HG02884 (cell line): ENCODE measurements at regions not wholly inside any gene's neighbourhood (a gene's known extent, or its start where the extent isn't known, plus 50 kb on each side); places are given as distances from the start of the nearest gene placed in this dataset.
"Not testable (repeated sequence)": the region's sequence is repeated elsewhere in the genome, so short reads cannot be mapped to it uniquely, and the experiment has no call there.

Source experiments
- ATAC-seq: cut with Tn5 transposase; IDR thresholded peaks from one replicate; pipeline ENCODE4 v1.9.1; 2021; ENCODE audit warnings: mild to moderate bottlenecking, moderate library complexity; ENCODE audit not compliant: unreplicated experiment

DNA sequence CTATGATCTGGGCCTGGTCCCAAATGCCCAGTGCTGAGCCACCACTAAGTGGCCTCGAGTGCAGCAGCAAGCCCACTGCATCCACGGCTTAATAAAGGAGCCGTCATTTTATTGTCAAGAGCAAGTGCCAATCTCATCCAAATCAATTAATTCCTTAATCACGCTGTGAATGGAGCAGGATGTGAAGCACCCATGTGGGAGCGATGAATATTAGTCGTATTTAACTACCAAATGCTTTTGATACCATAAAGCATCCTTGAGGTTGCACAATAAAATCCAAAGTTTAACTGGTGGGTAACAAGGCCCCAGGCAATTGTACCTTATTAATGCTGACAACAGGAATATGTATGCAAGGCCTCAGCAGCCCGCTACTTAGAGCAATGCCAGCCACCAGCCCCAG is 226.0 kb upstream of the C16orf82 start:
- ATAC-seq, result no peak

DNA sequence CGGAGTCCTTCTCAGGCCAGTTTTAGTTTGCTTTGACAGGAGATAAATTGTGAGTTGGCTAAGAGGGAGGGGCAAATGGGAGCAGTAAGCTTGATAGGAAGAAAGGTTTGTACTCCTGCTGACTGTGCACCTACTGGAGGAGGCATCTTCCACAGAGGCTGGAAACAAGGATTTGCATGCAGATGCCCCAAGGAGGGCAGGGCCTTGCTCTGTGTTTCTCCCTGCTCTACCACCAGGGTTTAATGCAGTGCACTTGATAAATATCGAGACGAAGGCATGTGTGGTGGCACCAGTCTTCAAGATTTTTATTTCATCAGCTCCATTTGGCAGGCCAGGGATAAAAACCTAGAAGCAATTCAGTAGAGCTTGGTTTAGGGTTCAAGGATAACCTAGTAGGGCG is 210.5 kb upstream of the C16orf82 start:
- ATAC-seq, result no peak

DNA sequence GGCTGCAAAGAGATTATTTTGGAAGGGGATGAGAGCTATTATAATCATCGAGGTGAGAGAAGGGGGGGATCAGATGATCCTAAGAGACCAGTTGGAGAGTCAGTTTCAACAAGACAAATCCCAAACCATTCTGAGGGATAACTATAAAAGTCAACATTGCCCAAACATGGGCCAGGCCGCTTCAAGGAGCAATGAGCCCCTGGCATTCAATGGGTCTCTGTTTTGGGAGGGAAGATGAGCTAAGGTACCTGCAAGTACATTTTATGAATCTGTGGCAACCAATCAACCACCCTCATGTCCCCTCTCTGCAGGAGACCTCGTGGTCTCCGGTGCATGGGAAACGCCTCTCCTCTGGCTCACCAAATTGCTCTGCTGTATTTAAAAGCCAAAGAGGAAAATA is 209.9 kb upstream of the C16orf82 start:
- ATAC-seq, result no peak

DNA sequence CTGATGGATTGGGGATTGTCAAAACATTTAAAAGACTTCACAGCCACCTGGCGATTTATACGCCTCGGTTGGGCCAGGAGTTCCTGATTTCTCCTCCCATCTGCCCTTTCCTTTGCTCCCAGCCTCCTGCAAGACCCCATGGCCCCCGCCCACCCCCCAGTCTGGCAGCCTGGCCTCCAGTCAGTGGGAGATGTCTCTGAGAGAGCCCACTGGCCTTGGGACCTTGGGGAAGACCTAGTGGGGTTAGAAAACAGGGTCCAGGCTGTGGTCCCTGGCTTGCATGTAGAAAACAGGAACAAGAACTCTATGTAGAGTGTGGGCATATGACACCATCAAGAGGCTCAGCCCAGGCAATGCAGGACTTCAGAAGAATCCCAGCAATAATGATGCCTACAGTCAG is 209.4 kb upstream of the C16orf82 start:
- no peak for ATAC-seq

DNA sequence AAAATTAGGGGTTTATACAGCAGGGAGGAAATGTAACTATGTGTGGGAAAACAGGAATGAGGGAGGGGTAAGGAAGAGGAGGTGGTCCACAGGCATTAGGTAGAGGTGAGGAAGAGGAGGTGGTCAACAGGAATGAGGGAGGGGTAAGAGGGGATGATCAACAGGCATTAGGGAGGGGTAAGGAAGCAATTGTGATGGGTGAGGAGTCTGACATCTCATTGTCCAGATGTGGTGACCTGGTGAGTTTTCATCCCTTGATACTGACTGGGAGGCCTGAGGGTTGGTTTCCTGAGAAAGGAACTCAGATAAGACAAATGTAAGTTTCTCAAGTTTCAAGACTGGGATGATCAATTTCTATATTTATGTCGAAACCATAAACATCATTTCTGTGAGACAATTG is 206.2 kb upstream of the C16orf82 start:
- ATAC-seq, result no peak

DNA sequence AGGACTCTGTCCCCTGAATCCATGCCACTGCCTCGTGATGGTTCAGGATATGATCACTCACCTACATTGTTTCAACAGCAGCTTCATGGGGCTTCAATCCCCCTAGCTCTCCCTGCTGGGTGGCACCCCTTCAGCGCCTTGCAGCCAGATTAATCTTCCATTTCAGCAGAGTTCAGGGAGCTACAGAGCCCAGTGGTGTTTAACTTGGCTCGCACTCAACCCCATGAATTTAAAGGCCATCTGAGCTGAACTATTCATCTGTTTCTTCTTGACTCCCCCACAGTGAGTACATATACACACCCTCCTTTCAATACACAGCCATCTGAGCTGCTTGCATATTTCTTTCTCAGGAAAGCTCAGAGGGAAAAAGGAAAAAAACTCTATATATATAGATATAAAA is 202.8 kb upstream of the C16orf82 start:
- ATAC-seq, result no peak

DNA sequence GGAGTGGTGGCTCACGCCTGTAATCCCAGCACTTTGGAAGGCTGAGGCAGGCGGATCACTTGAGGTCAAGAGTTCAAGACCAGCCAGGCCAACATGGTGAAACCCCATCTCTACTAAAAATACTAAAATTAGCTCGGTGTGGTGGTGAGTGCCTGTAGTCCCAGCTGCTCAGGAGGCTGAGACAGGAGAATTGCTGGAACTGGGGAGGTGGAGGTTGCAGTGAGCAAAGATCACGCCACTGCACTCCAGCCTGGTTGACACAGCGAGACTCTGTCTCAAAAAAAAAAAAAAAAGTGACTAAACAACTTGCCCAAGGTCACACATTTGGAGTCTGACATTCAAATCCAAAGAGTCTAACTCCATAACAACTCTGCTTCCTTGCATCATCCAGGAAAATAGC is 192.4 kb upstream of the C16orf82 start:
- not testable (repeated sequence) for ATAC-seq

DNA sequence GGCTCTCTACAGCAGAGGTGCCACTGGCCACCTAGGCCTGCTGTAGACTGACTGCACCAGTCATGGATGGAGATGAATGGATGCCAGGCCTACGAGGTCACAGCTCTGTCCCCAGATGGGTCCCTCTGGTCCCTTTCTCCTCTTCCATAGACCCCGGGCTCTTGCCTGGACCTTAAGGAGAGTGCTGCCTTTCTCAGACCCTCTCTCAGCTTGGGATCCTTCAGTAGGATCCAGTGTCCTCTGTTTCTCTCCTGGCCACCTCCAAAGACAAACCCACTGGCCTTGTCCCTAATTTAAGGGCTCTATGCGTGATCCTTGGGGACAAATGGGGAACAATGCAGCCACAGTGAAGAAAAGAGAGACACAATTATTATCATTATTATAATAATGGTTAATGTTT is 189.3 kb upstream of the C16orf82 start:
- no peak for ATAC-seq

DNA sequence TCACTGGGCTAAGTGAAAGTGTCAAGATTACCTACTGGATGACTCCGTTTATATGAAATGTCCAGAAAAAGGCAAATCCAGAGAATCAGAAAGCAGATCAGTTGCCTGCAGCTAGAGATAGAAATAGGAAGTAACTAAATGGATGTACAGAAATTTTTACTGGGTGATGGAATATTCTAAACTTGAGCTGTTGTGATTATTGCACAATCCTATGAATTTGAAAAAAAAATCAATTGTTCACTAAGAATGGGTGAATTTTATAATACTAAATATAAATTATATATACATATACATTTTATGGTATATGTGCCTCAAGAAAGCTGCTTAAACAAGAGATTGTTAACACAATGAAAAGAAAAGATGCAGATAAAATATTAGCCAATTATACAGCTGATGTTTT is 181.1 kb upstream of the C16orf82 start:
- ATAC-seq, result no peak

DNA sequence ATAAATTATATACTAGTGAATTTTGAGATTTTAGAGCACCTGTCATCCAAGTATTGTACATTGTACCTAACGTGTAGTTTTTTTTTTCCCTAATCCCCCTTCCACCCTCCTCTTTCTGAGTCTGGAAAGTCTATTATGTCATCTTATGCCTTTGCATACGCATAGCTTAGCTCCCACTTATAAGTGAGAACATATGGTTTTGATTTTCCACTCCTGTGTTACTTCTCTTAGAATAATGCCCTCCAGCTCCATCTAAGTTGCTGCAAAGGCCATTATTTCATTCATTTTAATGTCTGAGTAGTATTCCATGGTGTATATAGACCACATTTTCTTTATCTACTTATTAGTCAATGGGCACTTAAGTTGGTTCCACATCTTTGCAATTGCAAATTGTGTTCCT is 177.0 kb upstream of the C16orf82 start:
- no peak for ATAC-seq

DNA sequence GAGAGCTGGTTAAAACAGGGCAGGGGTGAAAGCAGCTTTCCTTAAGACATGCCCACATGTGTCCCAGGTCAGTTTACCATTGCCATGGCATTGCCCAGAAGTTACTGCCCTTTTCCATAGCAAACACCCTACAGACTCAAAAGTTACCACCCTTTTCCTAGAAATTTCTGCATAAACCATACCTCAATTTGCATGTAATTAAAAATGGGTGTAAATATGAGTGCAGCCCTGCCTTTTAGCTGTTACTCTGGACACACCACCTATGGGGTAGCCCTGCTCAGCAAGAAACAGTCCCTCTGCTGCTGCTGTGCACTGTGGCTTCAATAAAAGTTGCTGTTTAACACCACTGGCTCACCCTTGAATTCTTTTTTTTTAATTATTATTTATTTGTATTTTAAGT is 168.5 kb upstream of the C16orf82 start:
- no peak for ATAC-seq

DNA sequence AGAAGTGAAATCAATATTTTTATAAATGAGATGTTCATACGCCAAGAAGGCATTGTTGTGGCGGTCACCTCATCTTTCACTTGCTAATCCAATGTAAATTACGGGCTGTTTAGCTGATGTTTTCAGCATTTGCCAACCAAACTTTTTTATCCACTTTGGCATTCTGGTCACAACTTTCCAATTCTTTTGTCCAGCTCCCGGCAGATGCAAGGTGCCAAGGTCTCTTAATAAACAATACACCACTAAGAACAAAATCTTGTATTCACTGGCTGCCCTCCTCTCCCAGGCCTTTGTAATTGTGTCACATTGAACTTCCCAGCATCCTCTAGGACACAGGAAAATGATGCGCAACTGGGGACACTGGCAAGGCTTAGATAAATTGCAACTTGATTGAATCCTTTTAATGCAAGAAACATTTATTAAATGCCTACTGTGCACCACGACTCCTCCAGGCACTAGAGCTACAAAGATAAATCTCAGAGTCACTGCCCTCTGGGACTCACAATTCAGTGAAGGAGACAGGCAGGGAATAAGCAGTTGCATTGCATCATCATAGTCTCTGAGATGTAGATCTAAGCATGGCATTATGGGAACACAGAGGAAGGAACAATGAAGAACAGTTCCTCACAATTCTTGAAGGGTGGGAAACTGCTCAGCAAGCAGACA is 165.4 kb upstream of the C16orf82 start:
- ATAC-seq, result no peak

DNA sequence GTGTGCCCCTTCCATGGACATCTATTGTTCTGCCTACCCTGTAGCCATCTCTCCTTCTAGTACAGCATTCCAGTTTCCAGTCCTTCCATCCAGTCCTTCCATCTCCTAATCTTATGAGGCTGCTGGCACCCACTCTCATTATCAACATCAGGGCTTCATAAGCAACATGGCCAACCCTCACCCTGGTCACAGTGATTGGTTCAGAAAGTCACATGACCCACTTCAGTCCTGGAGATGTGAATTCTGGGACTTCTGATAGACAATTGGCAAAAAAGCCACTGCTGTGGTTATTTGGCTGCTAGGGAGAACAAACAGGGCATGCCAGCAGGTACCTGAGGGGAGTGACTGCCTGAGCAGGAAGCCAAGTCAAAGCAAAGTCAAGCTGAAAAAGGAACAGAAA is 164.7 kb upstream of the C16orf82 start:
- no peak for ATAC-seq

DNA sequence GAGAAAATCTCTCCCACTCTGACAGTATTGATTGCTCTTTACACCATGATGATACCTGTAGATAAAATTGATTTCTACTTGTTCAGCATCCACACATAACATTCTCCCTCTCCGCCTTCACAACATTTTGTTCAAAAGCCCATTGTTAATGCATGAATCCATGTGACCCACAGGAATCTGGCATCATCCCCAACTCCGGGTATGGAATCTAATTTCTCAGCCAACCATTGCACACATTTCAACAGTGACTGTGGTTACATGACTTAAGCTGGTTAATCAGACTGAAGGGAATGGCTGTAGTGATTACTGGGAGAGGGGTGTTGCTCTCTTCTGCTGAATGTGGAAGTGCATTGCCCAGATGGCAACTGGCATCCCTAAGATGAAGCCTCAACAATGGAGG is 161.4 kb upstream of the C16orf82 start:
- ATAC-seq, result no peak

DNA sequence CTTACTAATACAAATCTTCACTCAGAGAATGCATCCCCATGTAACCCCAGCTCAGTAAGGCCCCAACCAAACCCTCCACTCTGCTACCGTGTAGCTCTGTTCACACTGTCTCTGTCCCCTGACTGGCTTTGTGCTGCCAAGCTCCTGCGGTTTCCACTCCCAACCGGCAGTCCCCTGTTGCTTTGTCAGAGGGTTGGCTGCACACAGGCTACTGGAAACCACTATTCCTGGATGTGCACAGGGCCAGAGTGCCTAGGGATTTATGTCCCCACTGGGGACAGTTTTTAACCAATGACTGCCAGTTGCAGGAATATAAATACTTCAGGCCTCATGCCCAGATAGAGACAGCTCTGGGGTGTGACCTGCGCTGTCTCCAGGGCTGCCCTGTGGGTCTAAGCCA is 157.1 kb upstream of the C16orf82 start:
- ATAC-seq, result no peak

DNA sequence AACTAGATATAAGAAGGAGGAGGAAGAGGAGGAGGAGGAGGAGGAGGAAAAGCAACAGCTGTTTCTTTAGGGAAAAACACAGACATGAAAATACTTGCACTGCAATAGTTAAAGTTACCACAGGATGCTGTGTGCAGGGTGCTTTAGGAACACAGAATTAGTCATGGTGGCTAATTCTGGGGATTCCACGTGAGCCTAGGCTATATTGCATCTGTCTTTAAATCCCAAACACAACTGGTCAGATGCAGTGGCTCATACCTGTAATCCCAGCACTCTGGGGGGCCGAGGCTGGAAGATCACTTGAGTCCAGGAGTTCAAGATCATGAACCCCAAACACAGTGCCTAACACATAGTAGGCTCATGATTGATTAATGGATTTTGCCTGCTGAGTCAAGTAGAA is 155.3 kb upstream of the C16orf82 start:
- no peak for ATAC-seq

DNA sequence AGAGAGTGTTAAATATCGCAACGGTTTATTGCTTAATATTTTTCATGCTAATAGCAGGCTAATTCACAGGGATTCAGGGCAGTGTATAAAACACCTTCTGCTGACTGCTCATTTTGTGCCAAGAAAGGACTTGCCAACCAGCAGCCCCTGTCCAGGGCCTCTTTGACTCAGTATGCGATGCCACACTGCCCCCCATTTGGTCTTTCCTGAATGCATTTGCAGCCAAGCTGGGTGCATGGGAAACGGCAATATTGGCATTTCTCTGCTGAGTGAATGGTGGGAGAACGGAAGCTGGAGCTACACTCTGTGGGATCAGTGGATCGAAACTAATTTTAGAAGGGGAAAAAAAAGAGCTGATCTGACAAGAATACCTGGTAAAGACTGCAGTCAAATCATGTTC is 152.9 kb upstream of the C16orf82 start:
- ATAC-seq, result no peak

DNA sequence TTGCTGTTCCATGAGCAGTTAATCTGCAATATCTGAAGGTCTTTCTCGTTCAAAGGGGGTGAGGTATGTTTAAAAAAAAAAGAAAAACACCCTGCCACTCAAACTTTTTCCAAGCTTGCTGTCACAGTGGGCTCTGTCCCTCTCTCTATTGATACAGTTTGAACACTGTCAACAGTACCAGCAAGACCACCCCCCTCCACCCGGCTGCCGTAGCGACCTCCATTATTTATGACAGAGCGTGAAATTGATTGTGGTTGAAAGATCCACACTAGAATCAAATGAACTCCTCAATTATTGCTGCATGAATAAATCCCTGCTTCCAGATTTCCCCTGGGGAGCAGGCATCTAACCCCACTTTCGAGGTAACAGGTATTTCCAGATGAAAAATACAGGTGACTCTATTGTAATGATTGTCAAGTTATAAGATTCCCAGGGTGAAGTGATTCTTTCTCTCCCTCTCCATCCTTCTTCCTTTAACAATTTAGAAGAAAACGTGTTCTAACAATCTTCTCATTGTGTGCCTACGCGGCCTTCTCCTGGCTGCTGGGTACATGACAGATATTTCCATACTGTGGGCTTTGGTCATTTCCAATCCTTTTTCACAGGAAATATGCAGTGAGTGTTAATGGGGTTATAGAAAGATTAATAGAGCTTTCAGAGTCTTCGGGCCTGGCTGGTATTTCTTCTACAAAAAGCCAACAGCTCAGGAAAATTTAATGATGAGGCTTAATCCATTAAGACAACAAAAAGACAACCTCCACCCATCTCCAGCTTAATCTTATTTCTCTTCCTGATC is 135.7 kb upstream of the C16orf82 start:
- ATAC-seq, result no peak

DNA sequence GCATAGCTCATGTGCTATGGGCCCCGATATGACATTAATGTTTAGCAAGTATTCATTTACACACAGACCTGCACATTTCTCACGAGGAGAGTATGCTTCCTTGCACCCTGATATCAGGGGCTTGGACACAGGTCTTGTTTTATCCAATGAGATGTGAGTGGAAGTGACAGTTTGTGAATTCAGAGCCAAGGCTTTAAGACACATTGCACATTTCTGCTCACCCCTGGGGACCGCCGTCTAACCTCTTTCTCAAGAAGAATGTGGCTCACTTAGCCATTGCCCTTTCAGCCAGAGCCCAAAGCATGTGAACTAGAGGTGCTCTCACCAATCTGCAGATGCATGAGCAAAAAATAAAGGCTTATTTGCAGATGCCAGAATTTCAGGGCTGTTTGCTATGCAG is 116.1 kb upstream of the C16orf82 start:
- no peak for ATAC-seq

DNA sequence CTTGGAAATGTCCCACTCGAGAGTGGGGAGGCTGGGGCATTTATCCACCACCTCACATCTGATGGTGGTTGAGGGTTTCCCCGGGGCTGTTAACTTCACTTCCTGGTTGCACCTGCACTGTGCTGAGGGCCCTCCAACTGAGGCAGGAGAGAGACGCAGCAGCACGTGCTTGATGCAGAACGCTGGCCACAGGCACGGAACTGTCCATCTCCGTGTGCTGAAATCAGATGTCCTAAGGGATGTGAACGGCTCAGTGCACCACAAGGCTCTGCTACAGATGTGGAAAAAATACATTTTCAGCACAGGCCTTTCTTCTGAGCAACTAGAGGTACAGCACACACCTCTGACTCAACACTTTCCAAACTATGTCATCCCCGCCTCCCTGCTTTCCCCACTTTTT is 114.8 kb upstream of the C16orf82 start:
- ATAC-seq, result no peak

DNA sequence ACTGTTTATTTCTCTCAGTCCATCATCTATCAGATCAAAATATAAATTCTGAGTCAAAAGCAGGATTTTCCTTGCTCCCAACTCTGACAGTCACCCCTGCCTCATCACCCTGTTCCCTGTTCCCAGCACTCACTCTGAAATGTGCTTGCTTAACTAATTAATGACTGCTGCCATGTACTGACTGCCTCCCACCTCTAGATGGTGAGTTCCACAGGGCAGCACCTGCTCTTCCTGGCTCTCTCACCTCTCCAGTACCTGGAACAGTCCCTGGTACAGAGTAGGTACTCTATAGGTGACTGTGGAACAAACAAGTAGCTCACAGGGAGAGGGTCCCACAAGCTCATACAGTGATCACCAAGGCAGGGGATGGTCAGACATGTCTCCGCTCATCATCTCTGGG is 114.3 kb upstream of the C16orf82 start:
- no peak for ATAC-seq

DNA sequence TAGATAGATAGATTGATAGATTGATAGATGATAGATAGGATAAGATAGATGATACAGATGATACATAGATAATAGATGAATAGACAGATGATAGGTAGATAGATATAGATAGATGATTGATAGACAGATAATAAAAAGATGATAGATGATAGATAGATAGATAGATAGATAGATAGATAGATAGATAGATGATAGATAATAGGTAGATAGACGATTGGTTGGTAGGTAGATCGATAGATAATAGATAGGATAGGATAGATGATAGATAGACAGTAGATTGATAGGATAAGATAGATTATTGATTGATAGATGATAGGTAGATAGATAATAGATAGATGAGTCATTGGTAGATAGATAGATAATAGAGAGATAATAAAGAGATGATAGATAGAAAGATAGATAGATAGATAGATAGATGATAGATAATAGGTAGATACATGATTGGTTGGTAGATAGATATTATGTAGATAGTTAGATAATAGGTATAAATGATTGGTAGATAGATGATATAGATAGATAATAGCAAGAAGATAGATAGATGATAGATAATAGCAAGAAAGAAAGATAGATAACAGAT is 109.4 kb upstream of the C16orf82 start:
- no peak for ATAC-seq
